ENCODE measurements at regions not wholly inside any gene's neighbourhood (a gene's known extent, or its start where the extent isn't known, plus 50 kb on each side); places are given as distances from the start of the nearest gene placed in this dataset.

DNA sequence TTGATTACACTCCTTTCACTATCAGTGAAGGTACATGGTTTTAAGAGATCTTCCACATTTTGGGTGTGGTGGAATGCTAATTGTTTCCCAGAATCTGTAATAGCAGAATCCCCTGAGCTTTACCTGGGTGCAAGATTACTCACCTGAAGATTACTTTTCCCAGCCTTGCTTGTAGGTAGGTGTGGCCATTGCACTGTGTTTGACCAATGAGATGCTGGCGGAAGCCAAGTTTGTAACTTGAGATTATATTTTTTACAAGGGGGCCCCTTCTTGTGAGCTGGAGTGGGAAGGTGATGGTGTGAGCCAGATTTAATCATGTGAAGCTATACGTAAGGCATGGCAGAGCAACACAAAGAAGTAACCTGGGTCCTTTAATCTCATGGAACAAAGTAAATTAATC lies 294.3 kb downstream of the TOX3 start:
- Histone ChIP-seq H3K9me3 (ENCODE audit: control insufficient read depth in 1 of 2, insufficient read depth in 1 of 2, low read length in 2 of 2) (peaks cover 0 to 8% of the 10 kb centered on the region in 2 experiments), H3K27me3 (ENCODE audit: control insufficient read depth in 1 of 2, insufficient read depth in 2 of 2, low read length in 2 of 2) (no peaks in the 10 kb centered on the region), H3K4me1 (ENCODE audit: insufficient read depth, low read length) (no peaks in the 10 kb centered on the region), H3K4me3 (ENCODE audit: low read length) (no peak overlapping the region), H3K27ac (ENCODE audit: low read depth in 1 of 2, low read length in 2 of 2) (no peak overlapping the region), H3K36me3 (ENCODE audit: insufficient read depth, low read length) (no peaks in the 10 kb centered on the region)
- Mint-ChIP-seq H3K27ac (no peak overlapping the region), H3K36me3 (ENCODE audit: low read depth) (no peaks in the 10 kb centered on the region), H3K9me3 (peaks cover 6% of the 10 kb centered on the region), H3K27me3 (no peaks in the 10 kb centered on the region), H3K4me1 (ENCODE audit: low read depth) (no peaks in the 10 kb centered on the region), H3K4me3 (no peak overlapping the region)
- CTCF ChIA-PET = no interaction called here
- intact Hi-C loops (cut with DNase I, micrococcal nuclease) = no loop called here
- POLR2A ChIA-PET = no interaction called here
- DNase-seq = no peak
- TF ChIP-seq, protein P1, sequence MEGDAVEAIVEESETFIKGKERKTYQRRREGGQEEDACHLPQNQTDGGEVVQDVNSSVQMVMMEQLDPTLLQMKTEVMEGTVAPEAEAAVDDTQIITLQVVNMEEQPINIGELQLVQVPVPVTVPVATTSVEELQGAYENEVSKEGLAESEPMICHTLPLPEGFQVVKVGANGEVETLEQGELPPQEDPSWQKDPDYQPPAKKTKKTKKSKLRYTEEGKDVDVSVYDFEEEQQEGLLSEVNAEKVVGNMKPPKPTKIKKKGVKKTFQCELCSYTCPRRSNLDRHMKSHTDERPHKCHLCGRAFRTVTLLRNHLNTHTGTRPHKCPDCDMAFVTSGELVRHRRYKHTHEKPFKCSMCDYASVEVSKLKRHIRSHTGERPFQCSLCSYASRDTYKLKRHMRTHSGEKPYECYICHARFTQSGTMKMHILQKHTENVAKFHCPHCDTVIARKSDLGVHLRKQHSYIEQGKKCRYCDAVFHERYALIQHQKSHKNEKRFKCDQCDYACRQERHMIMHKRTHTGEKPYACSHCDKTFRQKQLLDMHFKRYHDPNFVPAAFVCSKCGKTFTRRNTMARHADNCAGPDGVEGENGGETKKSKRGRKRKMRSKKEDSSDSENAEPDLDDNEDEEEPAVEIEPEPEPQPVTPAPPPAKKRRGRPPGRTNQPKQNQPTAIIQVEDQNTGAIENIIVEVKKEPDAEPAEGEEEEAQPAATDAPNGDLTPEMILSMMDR (IDR thresholded peaks at IDR 0.05) = no peak
- ATAC-seq (ENCODE audit: poor library complexity) = no peak

DNA sequence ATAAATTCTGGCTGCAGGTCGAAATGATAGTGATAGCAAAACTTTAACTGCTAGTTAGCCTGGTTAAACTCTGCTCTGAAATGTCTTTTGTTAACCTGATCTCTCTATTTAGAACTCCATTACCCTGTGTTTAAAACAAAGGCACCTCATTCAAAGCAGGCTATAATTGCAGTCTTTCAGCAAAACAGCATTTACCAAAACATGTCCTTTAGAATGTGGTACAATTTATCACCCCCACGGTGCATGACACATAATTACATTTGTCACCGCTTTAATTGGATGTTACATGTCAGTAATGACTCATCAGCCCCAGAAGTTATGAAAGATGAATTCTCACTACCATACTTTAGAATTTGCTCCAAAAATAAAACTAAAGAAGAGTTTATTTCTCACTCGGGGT lies 295.4 kb downstream of the TOX3 start:
- H3K36me3 Mint-ChIP-seq (ENCODE audit: low read depth) = no peaks in the 10 kb centered on the region
- Histone ChIP-seq H3K27me3 (ENCODE audit: control insufficient read depth in 1 of 2, insufficient read depth in 2 of 2, low read length in 2 of 2) (no peaks in the 10 kb centered on the region), H3K36me3 (ENCODE audit: insufficient read depth, low read length) (no peaks in the 10 kb centered on the region), H3K27ac (ENCODE audit: low read depth in 1 of 2, low read length in 2 of 2) (no peak overlapping the region), H3K4me1 (ENCODE audit: insufficient read depth, low read length) (no peaks in the 10 kb centered on the region), H3K9me3 (ENCODE audit: control insufficient read depth in 1 of 2, insufficient read depth in 1 of 2, low read length in 2 of 2) (peaks cover 2 to 13% of the 10 kb centered on the region in 2 experiments), H3K4me3 (ENCODE audit: low read length) (no peak overlapping the region)
- no peak overlapping the region for H3K27ac Mint-ChIP-seq
- ATAC-seq (ENCODE audit: poor library complexity) = no peak
- peaks cover 11% of the 10 kb centered on the region for H3K9me3 Mint-ChIP-seq
- no peak for DNase-seq
- TF ChIP-seq, protein P1 (IDR thresholded peaks at IDR 0.05) = no peak
- ChIA-PET CTCF (no interaction called here), POLR2A (no interaction called here)
- no peaks in the 10 kb centered on the region for H3K4me1 Mint-ChIP-seq (ENCODE audit: low read depth)
- intact Hi-C loops (cut with DNase I, micrococcal nuclease) = no loop called here
- H3K27me3 Mint-ChIP-seq = no peaks in the 10 kb centered on the region
- H3K4me3 Mint-ChIP-seq = no peak overlapping the region

DNA sequence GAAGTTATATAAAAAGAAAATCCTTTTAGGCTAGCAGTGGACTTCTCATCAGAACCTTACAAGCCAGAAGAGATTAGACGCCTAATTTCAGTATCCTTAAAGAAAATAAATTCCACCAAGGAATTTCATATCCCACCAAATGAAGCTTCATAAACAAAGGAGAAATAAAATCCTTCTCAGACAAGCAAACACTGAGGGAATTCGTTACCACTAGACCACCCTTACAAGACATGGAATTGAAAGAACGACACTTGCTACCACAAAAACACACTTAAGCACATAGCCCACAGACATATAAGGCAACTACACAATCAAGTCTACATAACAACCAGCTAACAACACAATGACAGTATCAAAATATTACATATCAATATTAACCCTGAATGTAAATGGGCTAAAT lies 299.2 kb downstream of the TOX3 start:
- DNase-seq = no peak
- ChIA-PET POLR2A (no interaction called here), CTCF (no interaction called here)
- no peaks in the 10 kb centered on the region for H3K36me3 ChIP-seq (ENCODE audit: insufficient read depth, low read length)
- Mint-ChIP-seq H3K27ac (no peak overlapping the region), H3K4me3 (no peak overlapping the region), H3K4me1 (ENCODE audit: low read depth) (no peaks in the 10 kb centered on the region), H3K36me3 (ENCODE audit: low read depth) (no peaks in the 10 kb centered on the region), H3K9me3 (peaks cover 13% of the 10 kb centered on the region), H3K27me3 (no peaks in the 10 kb centered on the region)
- H3K4me1 ChIP-seq (ENCODE audit: insufficient read depth, low read length) = no peaks in the 10 kb centered on the region
- H3K27ac ChIP-seq (ENCODE audit: low read depth in 1 of 2, low read length in 2 of 2) = no peak overlapping the region
- H3K4me3 ChIP-seq (ENCODE audit: low read length) = no peak overlapping the region
- TF ChIP-seq, protein P1 (IDR thresholded peaks at IDR 0.05) = no peak
- intact Hi-C loops (cut with DNase I, micrococcal nuclease) = no loop called here
- no peaks in the 10 kb centered on the region for H3K27me3 ChIP-seq (ENCODE audit: control insufficient read depth in 1 of 2, insufficient read depth in 2 of 2, low read length in 2 of 2)
- no peak for ATAC-seq (ENCODE audit: poor library complexity)
- H3K9me3 ChIP-seq (ENCODE audit: control insufficient read depth in 1 of 2, insufficient read depth in 1 of 2, low read length in 2 of 2) = peaks cover 10 to 19% of the 10 kb centered on the region in 2 experiments
